Activated T-cell treated with anti-CD3 and anti-CD28 coated beads, Interleukin-2, amount 50 U/mL, for 24 hours (primary cell): ENCODE measurements at regions not wholly inside any gene's neighbourhood (a gene's known extent, or its start where the extent isn't known, plus 50 kb on each side); places are given as distances from the start of the nearest gene placed in this dataset.
"Not testable (repeated sequence)": the region's sequence is repeated elsewhere in the genome, so short reads cannot be mapped to it uniquely, and the experiment has no call there.

Source experiments
- DNase-seq: peaks from one replicate; pipeline ENCODE4 v3.0.0-alpha.2; 2020
- H3K27ac Mint-ChIP-seq: 2 replicates; pipeline ENCODE4 v1.8.0; 2020; ENCODE audit warnings: mild to moderate bottlenecking, mixed read lengths
- H3K27me3 Mint-ChIP-seq: 2 replicates; pipeline ENCODE4 v1.8.0; 2020; ENCODE audit warnings: mixed read lengths
- H3K36me3 Mint-ChIP-seq: 2 replicates; pipeline ENCODE4 v1.8.0; 2020; ENCODE audit warnings: low read depth, mixed read lengths
- H3K4me1 Mint-ChIP-seq: 2 replicates; pipeline ENCODE4 v1.8.0; 2020; ENCODE audit warnings: low read depth, mixed read lengths
- H3K4me3 Mint-ChIP-seq: 2 replicates; pipeline ENCODE4 v1.8.0; 2020; ENCODE audit warnings: mild to moderate bottlenecking, moderate library complexity, mixed read lengths
- H3K9me3 Mint-ChIP-seq: 2 replicates; pipeline ENCODE4 v1.8.0; 2020; ENCODE audit warnings: mixed read lengths

DNA sequence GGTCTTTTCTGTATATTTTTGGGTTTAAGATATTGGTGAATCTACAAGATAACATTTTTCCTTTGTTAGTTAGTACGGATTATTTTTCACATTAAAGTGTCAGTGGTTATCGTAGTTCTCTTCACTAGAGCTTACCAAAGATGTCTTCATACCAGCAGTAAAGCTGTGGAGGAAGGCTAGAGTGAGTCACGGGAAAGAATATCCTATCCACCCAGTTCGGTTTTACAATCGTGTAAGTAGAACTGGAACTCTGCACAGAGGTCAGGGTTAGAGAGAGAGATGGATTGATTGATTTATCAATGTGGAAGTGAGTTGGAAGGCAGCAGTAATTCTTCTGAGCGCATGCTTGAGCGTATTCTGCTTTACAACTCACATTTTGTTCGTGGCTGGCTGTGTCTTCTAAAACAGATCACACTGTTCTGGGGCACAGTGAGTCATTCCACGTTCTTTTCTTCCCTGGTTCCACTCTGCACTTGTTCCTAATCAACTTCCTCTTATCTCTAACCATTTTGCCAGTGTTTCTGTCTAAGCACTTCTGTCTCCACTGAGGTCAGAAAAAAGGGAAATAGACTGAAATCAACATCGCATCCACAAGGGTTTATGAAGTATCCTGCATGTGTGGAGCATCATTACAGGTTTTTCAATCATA is 86.5 kb upstream of the ARRDC3 start:
- Mint-ChIP-seq H3K27me3 (no peaks in the 10 kb centered on the region), H3K27ac (no peak overlapping the region)

DNA sequence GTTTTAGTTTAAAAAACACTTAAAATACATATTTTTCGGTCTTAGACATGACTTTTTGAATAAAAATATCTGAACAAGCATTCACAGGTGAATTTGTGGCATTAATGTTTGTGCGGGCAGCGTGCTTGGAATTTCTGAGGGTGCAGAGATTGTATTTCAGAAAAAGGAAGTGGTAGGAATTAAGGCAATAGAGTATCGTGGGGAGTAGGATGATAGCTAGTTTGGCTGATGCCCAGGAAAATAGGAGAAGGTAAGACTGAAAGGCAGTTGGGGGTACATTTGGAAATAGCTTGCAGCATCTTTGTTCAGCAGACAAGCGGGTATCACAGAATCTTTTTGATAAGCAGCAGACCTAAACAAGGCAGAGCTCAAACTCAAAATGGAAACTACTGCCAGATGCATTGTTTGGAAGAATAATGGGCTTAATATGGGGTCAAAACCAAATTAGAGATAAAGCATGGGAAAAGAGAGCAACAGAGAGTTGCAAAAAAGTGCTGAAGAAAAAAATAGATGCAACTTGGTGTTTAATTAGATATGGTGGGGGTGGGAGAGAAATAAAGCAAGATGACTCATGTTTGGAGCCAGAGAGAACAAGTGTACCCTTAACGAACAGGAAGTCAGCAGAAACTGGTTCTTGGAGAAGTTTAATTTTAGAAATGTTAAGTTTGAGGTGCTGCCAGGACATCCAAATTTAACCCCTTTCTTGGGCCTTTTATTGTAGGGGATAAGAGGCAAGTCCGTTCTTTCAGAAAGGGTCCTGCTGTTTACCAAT is 85.7 kb upstream of the ARRDC3 start:
- Mint-ChIP-seq H3K4me3 (no peak overlapping the region), H3K27me3 (no peaks in the 10 kb centered on the region), H3K4me1 (peaks cover 15% of the 10 kb centered on the region), H3K9me3 (no peaks in the 10 kb centered on the region), H3K27ac (no peak overlapping the region), H3K36me3 (no peaks in the 10 kb centered on the region)
- DNase-seq, result no peak

More for the DNA sequence above, 86.5 kb upstream of the ARRDC3 start:
- peaks cover 15% of the 10 kb centered on the region for H3K4me1 Mint-ChIP-seq
- DNase-seq, result no peak
- no peaks in the 10 kb centered on the region for H3K36me3 Mint-ChIP-seq
- H3K9me3 Mint-ChIP-seq, result no peaks in the 10 kb centered on the region
- H3K4me3 Mint-ChIP-seq, result no peak overlapping the region

DNA sequence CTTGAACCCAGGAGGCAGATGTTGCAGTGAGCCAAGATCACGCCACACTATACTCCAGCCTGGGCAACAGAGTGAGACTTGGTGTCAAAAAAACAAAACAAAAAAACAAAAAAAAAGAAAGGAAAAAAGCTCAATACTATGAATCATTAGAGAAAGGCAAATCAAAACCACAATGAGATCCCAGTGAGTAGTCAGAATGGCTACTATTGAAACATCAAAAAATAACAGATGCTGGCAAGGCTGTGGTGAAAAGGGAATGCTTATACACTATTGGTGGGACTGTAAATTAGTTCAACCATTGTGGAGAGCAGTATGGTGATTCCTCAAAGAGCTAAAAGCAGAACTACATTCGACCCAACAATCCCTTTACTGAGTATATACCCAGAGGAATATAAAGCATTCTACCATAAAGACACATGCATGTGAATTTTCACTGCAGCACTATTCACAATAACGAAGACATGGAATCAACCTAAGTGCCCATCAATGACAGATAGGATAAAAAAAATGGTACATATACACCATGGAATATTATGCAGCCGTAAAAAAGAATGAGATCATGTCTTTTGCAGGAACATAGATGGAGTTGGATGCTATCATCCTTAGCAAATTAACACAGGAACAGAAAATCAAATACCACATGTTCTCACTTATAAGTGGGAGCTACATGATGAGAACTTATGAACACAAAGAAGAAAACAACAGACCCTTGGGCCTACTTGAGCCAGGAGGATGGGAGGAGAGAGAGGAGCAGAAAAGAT is 81.9 kb upstream of the ARRDC3 start:
- DNase-seq, result no peak
- no peaks in the 10 kb centered on the region for H3K27me3 Mint-ChIP-seq
- peaks cover 3% of the 10 kb centered on the region for H3K9me3 Mint-ChIP-seq
- H3K36me3 Mint-ChIP-seq, result no peaks in the 10 kb centered on the region
- H3K27ac Mint-ChIP-seq, result no peak overlapping the region
- H3K4me3 Mint-ChIP-seq, result no peak overlapping the region
- peaks cover 15% of the 10 kb centered on the region for H3K4me1 Mint-ChIP-seq

DNA sequence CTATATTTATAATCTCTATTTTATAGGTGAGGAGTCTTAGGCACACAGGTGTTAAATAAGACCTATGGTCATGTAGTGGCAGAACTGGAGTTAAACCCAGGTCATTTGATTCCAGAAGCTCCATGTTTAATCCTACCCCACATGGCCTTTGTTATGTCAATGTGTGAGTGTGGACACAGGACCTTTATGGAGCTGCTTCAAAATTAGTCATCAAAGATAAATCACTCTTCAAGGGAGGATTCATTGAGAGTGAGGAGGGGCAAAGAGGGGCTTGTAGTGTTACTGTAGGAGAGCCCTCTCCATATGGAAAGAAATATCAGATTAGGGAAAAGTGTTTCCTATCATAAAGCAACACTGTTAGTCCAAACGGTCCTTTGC is 74.6 kb upstream of the ARRDC3 start:
- Mint-ChIP-seq H3K4me3 (no peak overlapping the region), H3K9me3 (peaks cover 2% of the 10 kb centered on the region), H3K27ac (no peak overlapping the region), H3K27me3 (no peaks in the 10 kb centered on the region), H3K36me3 (no peaks in the 10 kb centered on the region), H3K4me1 (no peaks in the 10 kb centered on the region)
- DNase-seq, result no peak

DNA sequence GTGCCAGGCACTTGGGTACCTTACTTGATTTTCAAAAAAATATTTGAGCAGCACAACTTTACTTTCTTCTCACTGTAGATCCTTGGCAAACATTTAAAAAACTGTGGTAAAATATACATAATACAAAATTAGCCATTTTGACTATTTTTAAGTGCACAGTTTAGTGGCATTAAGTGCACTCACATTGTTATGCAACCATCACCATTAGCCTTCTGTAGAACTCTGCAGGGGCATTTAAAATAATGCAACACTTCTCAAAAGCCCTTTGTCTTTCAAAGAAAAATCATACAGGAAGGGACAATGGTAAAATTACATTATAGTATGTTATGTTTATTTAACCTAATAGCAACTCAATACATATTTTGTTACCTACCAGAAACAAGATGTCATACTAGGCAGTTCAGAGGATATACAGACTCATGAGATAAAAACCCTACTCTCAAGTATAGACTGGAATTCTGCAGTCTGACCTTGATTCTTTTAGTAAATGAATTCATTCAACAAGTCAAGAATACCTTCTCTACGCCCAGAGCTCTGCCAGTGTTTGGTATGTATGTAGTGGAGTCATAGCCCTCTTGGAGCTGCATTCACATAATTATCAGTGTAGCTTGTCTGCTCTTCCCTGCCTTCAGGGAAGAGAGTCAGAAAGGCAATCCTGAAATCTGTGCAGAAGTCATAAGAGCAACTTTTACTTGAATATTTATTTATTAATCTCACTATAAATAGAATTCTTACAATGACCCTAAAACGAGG is 74.0 kb upstream of the ARRDC3 start:
- DNase-seq, result no peak
- Mint-ChIP-seq H3K27me3 (no peaks in the 10 kb centered on the region), H3K9me3 (no peaks in the 10 kb centered on the region), H3K36me3 (no peaks in the 10 kb centered on the region), H3K4me3 (no peak overlapping the region), H3K4me1 (no peaks in the 10 kb centered on the region), H3K27ac (no peak overlapping the region)

DNA sequence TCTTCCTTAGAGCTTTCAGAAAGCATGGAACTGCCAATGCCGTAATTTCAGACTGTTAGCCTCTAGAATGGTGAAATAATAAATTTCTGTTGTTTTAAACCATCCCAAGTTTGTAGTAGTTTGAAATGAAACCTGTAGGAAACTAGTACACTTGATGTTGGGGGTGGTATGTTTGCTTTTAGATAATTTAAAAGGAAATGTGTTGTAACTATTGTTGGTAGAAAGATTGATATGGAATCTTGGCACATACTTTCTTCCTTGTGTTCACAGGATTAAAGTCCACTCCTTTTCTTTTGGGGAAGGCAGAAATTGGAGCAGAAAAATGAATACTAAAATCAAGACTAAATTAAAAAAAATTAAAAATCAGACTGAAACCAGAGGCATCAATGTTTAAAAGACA is 66.0 kb upstream of the ARRDC3 start:
- DNase-seq, result no peak
- Mint-ChIP-seq H3K4me3 (no peak overlapping the region), H3K9me3 (no peaks in the 10 kb centered on the region), H3K36me3 (no peaks in the 10 kb centered on the region), H3K27ac (no peak overlapping the region), H3K4me1 (peaks cover under 1% of the 10 kb centered on the region), H3K27me3 (no peaks in the 10 kb centered on the region)

DNA sequence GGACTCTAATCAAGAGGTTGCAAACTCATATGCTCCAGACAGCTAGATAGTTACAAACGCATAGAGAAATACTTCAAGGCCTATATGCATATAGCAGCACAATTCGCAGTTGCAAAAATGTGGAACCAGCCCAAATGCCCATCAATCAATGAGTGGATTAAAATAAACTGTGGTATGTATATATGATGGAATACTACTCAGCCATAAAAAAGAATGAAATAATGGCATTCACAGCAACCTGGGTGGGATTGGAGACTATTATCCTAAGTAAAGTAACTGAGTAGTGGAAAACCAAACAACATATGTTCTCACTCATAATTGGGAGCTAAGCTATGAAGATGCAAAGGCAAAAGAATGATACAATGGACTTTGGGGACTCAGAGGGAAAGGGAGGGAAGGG is 65.0 kb upstream of the ARRDC3 start:
- H3K36me3 Mint-ChIP-seq, DNase-seq, H3K27me3 Mint-ChIP-seq, H3K9me3 Mint-ChIP-seq, H3K4me1 Mint-ChIP-seq, H3K27ac Mint-ChIP-seq, H3K4me3 Mint-ChIP-seq: not testable (repeated sequence)

DNA sequence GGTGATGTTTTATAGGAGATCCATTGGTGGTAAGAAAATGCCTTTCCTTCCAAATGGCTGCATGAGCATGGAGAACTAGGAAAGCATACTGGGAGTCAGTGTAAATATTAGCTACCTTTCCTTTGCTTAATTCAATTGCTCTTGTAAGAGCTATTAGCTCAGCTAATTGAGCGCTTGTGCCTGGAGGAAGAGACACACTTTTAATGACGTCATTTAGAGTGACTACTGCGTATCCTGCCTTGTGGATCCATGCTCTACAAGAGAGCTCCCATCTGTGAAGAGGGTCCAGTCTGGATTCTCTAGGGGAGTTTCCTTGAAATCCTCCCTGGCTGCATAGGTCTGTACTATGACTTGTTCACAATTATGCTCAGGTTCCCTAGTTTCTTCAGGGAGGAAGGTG is 63.8 kb upstream of the ARRDC3 start:
- not testable (repeated sequence) for H3K9me3 Mint-ChIP-seq, DNase-seq, H3K36me3 Mint-ChIP-seq, H3K27ac Mint-ChIP-seq, H3K4me3 Mint-ChIP-seq, H3K27me3 Mint-ChIP-seq, H3K4me1 Mint-ChIP-seq

DNA sequence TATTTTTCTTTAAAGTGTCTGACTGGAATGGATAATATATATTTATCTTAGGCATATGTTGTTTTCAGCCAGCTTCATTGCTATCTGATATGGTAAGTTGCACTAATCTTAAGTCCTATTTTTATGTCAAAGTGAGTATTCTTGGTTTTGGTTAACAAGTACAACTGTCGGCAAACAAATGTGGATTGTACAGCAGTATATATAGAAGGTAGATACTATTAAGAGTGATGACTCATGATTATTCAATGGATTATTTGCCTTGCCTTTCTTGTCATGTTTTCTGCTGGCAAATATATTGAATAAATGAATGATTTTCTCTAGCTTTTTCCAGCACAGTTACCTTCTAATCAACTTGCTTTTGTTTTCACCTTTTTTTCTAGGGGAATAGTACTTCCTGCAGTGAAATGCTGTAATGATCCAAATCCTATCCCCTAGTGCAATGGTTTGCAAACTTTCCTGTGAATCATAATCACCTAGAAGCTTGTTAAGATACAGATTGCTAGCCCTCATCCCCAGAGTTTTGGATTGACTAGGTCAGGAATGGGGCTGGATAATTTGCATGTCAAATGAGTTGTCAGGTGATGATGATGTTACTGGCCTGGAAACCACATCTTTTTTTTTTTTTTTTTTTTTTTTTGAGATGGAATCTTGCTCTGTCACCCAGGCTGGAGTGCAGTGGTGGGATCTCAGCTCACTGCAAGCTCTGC is 60.8 kb upstream of the ARRDC3 start:
- DNase-seq, result no peak
- H3K27ac Mint-ChIP-seq, result no peak overlapping the region
- no peaks in the 10 kb centered on the region for H3K27me3 Mint-ChIP-seq
- H3K4me3 Mint-ChIP-seq, result no peak overlapping the region
- peaks cover 2% of the 10 kb centered on the region for H3K4me1 Mint-ChIP-seq
- H3K36me3 Mint-ChIP-seq, result no peaks in the 10 kb centered on the region
- H3K9me3 Mint-ChIP-seq, result no peaks in the 10 kb centered on the region

DNA sequence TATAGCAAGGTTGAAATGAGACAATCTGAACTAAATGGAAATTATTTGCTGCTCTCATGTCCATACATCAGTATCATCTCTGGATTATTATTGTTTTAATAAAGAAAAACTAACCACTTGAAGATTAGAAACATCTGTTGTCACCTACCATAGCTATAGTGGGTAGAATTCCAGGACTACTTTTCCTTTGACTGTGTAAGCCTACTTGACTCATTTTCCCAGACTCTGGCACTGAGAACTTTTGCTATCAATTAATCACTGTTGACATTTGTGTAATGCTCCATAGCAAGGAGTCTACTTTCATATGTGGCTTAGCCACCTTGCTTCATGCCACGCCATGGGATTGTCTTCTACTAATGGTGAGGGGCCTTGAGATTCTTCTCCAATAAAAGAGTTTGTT is 59.9 kb upstream of the ARRDC3 start:
- H3K27me3 Mint-ChIP-seq, result no peaks in the 10 kb centered on the region
- H3K36me3 Mint-ChIP-seq, result no peaks in the 10 kb centered on the region
- H3K27ac Mint-ChIP-seq, result no peak overlapping the region
- H3K9me3 Mint-ChIP-seq, result no peaks in the 10 kb centered on the region
- DNase-seq, result no peak
- peaks cover 2% of the 10 kb centered on the region for H3K4me1 Mint-ChIP-seq
- no peak overlapping the region for H3K4me3 Mint-ChIP-seq

DNA sequence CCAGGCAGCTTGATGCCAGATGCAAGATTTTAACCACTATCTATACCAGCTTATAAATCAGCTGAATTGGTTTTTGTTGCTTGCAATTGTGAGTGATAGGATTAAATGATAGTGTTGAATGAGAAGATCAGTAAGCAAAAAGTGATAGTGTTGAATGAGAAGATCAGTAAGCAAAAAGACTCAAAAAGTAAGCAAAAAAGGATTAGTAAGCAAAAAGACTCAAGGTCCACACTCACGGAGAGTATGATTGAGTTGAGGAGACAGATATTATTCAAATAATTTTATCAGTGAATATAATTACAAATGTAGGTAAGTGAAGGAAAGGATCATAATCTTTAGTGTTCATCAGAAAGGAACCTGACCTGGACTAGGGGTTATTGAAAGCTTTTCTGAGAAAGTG is 58.0 kb upstream of the ARRDC3 start:
- Mint-ChIP-seq H3K4me1 (peaks cover 5% of the 10 kb centered on the region), H3K36me3 (no peaks in the 10 kb centered on the region), H3K27me3 (no peaks in the 10 kb centered on the region), H3K27ac (no peak overlapping the region), H3K4me3 (no peak overlapping the region), H3K9me3 (no peaks in the 10 kb centered on the region)
- DNase-seq, result no peak

DNA sequence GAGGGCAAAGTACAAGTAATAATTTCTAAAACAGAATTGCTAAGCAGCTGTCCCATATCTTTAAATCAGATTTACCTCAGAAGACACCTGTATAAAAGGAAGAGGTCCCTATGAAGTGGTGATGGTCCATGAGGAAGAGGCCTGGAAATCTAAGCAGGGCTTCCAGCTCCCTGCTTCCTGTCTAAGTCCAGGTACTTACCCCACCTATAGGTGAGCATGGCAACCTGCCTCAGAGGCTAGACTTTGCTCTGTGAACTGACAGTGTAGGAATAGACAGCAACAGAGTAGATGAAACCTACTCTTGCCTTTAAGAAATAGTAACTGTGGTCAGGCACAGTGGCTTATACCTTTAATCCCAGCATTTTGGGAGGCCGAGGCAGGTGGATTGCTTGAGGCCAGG is 55.8 kb upstream of the ARRDC3 start:
- Mint-ChIP-seq H3K27me3 (no peaks in the 10 kb centered on the region), H3K36me3 (no peaks in the 10 kb centered on the region), H3K4me1 (peaks cover 23% of the 10 kb centered on the region), H3K27ac (no peak overlapping the region), H3K4me3 (no peak overlapping the region), H3K9me3 (no peaks in the 10 kb centered on the region)
- no peak for DNase-seq

DNA sequence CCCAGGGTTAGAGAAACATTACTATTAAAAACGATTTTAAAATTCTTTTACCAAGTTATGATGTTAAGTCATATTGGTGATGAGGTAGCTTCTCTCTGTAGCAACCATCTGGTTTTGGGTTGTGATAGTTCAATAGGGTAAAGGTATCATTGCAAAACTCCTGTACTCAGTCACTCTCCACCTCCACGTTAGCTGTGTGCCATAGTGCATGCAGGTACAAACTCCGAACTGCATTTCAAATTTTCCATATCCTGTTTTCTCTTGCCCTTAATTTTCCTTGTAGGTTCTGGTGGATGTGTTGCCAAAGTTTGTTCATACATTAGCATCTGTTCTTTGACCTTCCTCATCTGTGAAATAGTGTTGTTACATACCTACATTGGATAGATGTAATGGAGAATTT is 53.1 kb upstream of the ARRDC3 start:
- Mint-ChIP-seq H3K4me1 (peaks cover 27% of the 10 kb centered on the region), H3K9me3 (no peaks in the 10 kb centered on the region), H3K27ac (no peak overlapping the region), H3K4me3 (no peak overlapping the region), H3K27me3 (no peaks in the 10 kb centered on the region), H3K36me3 (no peaks in the 10 kb centered on the region)
- no peak for DNase-seq

DNA sequence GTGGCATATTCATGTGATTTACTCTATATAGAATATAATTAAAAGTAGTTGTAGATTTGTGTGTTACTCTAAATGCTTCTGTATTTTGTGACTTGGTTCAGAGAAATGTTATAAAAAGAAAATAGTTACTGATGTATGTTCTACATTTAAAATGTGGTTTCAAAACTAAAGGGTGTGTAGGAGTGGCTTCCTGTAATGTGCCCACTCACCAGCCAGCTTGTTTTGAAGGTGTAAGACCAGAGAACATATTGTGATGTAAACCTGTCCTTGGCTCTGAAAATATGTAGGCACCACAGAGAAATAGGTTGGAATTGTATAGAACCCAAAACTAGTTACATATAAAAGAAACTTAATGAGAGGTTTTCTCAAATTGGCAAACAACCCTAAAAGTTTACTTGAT is 51.2 kb upstream of the ARRDC3 start:
- Mint-ChIP-seq H3K27me3 (no peaks in the 10 kb centered on the region), H3K9me3 (peaks cover 2% of the 10 kb centered on the region), H3K4me1 (peaks cover 27% of the 10 kb centered on the region), H3K4me3 (no peak overlapping the region), H3K27ac (peak overlapping the region; percentile 81), H3K36me3 (no peaks in the 10 kb centered on the region)
- no peak for DNase-seq
